ENCODE measurements at regions not wholly inside any gene's neighbourhood (a gene's known extent, or its start where the extent isn't known, plus 50 kb on each side); places are given as distances from the start of the nearest gene placed in this dataset.

DNA sequence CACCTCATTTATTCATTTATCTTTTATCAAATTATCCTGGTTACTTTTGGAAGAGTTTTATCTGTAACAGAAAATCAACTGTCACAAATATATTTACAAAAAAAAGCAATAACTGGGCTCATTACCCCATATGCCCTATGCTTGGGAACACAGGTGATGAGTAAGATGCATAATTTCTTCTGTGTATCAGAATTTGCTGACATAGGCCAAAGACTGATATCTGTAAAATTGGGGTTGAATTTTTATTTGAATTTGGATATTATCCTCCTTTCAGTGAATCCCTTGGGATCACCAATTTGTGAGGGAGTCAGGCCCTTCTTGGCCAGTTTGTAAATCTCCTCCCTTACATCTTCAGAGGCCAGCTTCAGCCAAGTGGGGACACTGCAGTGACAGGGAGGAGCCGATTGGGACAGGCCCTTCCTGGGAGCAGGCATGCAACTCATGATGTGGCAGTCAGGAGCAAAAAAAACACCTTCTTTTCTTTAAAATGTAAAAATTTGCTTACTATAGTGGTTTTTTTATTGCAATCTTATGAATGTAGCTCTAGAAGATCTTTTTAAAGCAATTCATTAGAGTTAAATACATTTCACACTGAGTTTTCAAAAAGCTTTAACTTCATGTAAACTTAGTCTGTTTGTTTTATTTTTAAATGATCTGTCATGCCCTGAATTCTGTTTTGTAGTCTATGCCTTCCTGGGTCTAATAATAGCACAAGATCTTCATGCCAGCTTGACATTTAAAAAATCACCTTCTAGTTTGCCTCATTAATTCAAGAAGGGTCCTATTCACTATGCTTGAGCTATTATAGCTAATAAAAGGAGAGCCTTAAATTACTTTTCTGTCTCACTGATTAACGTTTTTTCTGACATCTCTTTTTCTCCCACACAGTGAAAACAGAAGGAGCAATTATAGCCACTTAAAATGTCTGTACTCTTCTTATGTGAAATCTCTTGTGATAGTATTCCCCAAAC, 136.6 kb upstream of the SPRY1 start:
- TF ChIP-seq, protein P1, sequence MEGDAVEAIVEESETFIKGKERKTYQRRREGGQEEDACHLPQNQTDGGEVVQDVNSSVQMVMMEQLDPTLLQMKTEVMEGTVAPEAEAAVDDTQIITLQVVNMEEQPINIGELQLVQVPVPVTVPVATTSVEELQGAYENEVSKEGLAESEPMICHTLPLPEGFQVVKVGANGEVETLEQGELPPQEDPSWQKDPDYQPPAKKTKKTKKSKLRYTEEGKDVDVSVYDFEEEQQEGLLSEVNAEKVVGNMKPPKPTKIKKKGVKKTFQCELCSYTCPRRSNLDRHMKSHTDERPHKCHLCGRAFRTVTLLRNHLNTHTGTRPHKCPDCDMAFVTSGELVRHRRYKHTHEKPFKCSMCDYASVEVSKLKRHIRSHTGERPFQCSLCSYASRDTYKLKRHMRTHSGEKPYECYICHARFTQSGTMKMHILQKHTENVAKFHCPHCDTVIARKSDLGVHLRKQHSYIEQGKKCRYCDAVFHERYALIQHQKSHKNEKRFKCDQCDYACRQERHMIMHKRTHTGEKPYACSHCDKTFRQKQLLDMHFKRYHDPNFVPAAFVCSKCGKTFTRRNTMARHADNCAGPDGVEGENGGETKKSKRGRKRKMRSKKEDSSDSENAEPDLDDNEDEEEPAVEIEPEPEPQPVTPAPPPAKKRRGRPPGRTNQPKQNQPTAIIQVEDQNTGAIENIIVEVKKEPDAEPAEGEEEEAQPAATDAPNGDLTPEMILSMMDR (IDR thresholded peaks at IDR 0.05; ENCODE audit: low read depth, low read length, poor library complexity, severe bottlenecking): no peak
- no peak for TF ChIP-seq EZH2phosphoT487 (IDR thresholded peaks at IDR 0.05; ENCODE audit: borderline replicate concordance, low read length)
